HCT116 (cell line): ENCODE measurements at regions not wholly inside any gene's neighbourhood (a gene's known extent, or its start where the extent isn't known, plus 50 kb on each side); places are given as distances from the start of the nearest gene placed in this dataset.

Experiments
- ATAC-seq: fragments of 200-7000 bp; cut with Tn5 transposase; 2 replicates; pipeline ENCODE4 v1.9.1; 2020; ENCODE audit warnings: mild to moderate bottlenecking, moderate library complexity
- BruUV-seq: library from RNA; stranded (reverse); fragments of 400-500 nt; replicated peaks from 2 replicates; lab custom pipeline; 2021; lab: Mats Ljungman, UMichigan
- CTCF ChIA-PET: fragments of 300-600 bp; sonication (Branson Sonifier 250); formaldehyde crosslinking; loops from one replicate; lab custom pipeline; 2021; ENCODE audit warnings: antibody characterized with exemption; lab: Charles Lee
- POLR2A ChIA-PET: fragments of 300-600, 350-600 bp; sonication (Branson Sonifier 250); formaldehyde crosslinking; loops from one replicate; lab custom pipeline; 2021; ENCODE audit warnings: antibody characterized with exemption; lab: Charles Lee
- RAD21 ChIA-PET, 2 experiments: fragments of 300-600 bp; sonication (Branson Sonifier 250); formaldehyde crosslinking; loops; one replicate each; lab custom pipeline; 2023; ENCODE audit warnings: low total read pairs in 2 of 2; ENCODE audit not compliant: uncharacterized antibody in 2 of 2, unreplicated experiment in 2 of 2, low non-redundant PET in 1 of 2; lab: Charles Lee
- DNase-seq: peaks from one replicate; pipeline ENCODE4 v3.0.0-alpha.2; 2010; ENCODE audit warnings: low read depth, low spot score
- H2AFZ ChIP-seq: fragments of 200-600 bp; shearing (Covaris generic), sonication (generic); 2 replicates; pipeline ENCODE4 v1.6.1; 2017; ENCODE audit warnings: low read depth, mixed run types, mixed read lengths, antibody characterized with exemption, low read length; ENCODE audit not compliant: poor library complexity, severe bottlenecking
- H3K27ac ChIP-seq: 2 replicates; pipeline ENCODE4 v1.5.1; 2012; ENCODE audit warnings: low read depth, low read length
- H3K27me3 ChIP-seq: fragments of 200-600 bp; sonication (generic); 2 replicates; pipeline ENCODE4 v1.6.1; 2016; ENCODE audit warnings: mixed run types, low read length, mixed read lengths; ENCODE audit not compliant: insufficient read depth
- H3K36me3 ChIP-seq, 2 experiments: fragments of 200-500 bp in 1 of 2; fragments of 200-600 bp in 1 of 2; sonication (Bioruptor generic) in 1 of 2; sonication (generic) in 1 of 2; 2 replicates each; pipeline versions ENCODE4 v1.5.1 to v1.6.1; 2014 to 2016; ENCODE audit warnings: low read length in 2 of 2, inconsistent platforms in 1 of 2, mixed read lengths in 1 of 2, mixed run types in 1 of 2; ENCODE audit not compliant: insufficient read depth in 2 of 2, control insufficient read depth in 1 of 2
- H3K4me1 ChIP-seq, 2 experiments: fragments of 200-600 bp in 1 of 2; sonication (generic) in 1 of 2; 2 replicates each; pipeline versions ENCODE4 v1.5.1 to v1.6.1; 2012 to 2017; ENCODE audit warnings: low read length in 2 of 2, inconsistent platforms in 1 of 2, mild to moderate bottlenecking in 1 of 2, mixed read lengths in 1 of 2, mixed run types in 1 of 2, moderate library complexity in 1 of 2; ENCODE audit not compliant: insufficient read depth in 2 of 2, control insufficient read depth in 1 of 2
- H3K4me2 ChIP-seq: fragments of 200-600 bp; sonication (generic); 2 replicates; pipeline ENCODE4 v1.6.1; 2017; ENCODE audit warnings: mixed run types, low read length, mixed read lengths
- H3K4me3 ChIP-seq, 2 experiments: fragments of 200-600 bp in 1 of 2; sonication (generic) in 1 of 2; replicated peaks in 1 of 2; 2 replicates each; pipeline ENCODE4 v1.5.1; 2011 to 2016; ENCODE audit warnings: low read length in 2 of 2, control low read depth in 1 of 2, low read depth in 1 of 2, mild to moderate bottlenecking in 1 of 2, mixed read lengths in 1 of 2, mixed run types in 1 of 2
- H3K79me2 ChIP-seq: fragments of 200-600 bp; sonication (generic); 2 replicates; pipeline ENCODE4 v1.6.1; 2017; ENCODE audit warnings: mild to moderate bottlenecking, mixed run types, low read length, moderate library complexity, mixed read lengths; ENCODE audit not compliant: insufficient read depth
- H3K9ac ChIP-seq: fragments of 200-600 bp; sonication (generic); 2 replicates; pipeline ENCODE4 v1.6.1; 2016; ENCODE audit warnings: low read length, mixed read lengths
- H3K9me2 ChIP-seq: fragments of 200-600 bp; sonication (generic), shearing (Covaris generic); 2 replicates; pipeline ENCODE4 v1.6.1; 2017; ENCODE audit warnings: mixed run types, mild to moderate bottlenecking, moderate library complexity; ENCODE audit not compliant: insufficient read depth
- H3K9me3 ChIP-seq, 2 experiments: fragments of 200-500 bp in 1 of 2; fragments of 200-600 bp in 1 of 2; sonication (Bioruptor generic) in 1 of 2; sonication (generic) in 1 of 2; 2 replicates each; pipeline ENCODE4 v1.6.1; 2014 to 2017; ENCODE audit warnings: low read length in 2 of 2, mixed read lengths in 2 of 2, inconsistent platforms in 1 of 2, low read depth in 1 of 2, mild to moderate bottlenecking in 1 of 2, mixed run types in 1 of 2, moderate library complexity in 1 of 2; ENCODE audit not compliant: control insufficient read depth in 1 of 2, insufficient read depth in 1 of 2
- H4K20me1 ChIP-seq: fragments of 200-600 bp; sonication (generic), shearing (Covaris generic); 2 replicates; pipeline ENCODE4 v1.6.1; 2017; ENCODE audit warnings: mixed run types, mild to moderate bottlenecking, moderate library complexity; ENCODE audit not compliant: insufficient read depth
- CEBPB ChIP-seq: IDR thresholded peaks from 2 replicates; pipeline ENCODE4 v1.6.1; 2012; ENCODE audit warnings: low read depth
- ELF1 ChIP-seq: IDR thresholded peaks from 2 replicates; pipeline ENCODE4 v1.6.1; 2012; ENCODE audit warnings: low read depth, borderline replicate concordance
- FOSL1 ChIP-seq: IDR thresholded peaks from 2 replicates; pipeline ENCODE4 v1.6.1; 2012; ENCODE audit warnings: low read depth
- RAD21 ChIP-seq: IDR thresholded peaks from 2 replicates; pipeline ENCODE4 v1.6.1; 2012; ENCODE audit warnings: low read depth, mild to moderate bottlenecking
- SP1 ChIP-seq: IDR thresholded peaks from 2 replicates; pipeline ENCODE4 v1.6.1; 2012; ENCODE audit warnings: low read depth
- ZFX ChIP-seq: fragments of 450-650 bp; IDR thresholded peaks from 2 replicates; pipeline ENCODE4 v1.6.1; 2017
- ZNF274 ChIP-seq: fragments of 200-500 bp; sonication (Bioruptor generic); IDR thresholded peaks from 2 replicates; pipeline ENCODE4 v1.6.1; 2014; ENCODE audit warnings: mild to moderate bottlenecking, low read depth, low read length, inconsistent platforms
- intact Hi-C: fragments of 100-400 bp; cut with micrococcal nuclease; formaldehyde crosslinking; loops from 2 replicates; pipeline ENCODE4 v1.10.0; 2022
- TF ChIP-seq, protein P1 (sequence below), 3 experiments: fragments of 200-600 bp in 1 of 3; sonication (generic) in 1 of 3; IDR thresholded peaks in 2 of 3; conservative IDR thresholded peaks in 1 of 3; 2 replicates each; pipeline ENCODE4 v1.5.1; 2012 to 2017; ENCODE audit warnings: low read depth in 2 of 3, low read length in 2 of 3, antibody characterized with exemption in 1 of 3, borderline replicate concordance in 1 of 3, control low read depth in 1 of 3, mild to moderate bottlenecking in 1 of 3, mixed read lengths in 1 of 3, mixed run types in 1 of 3, moderate library complexity in 1 of 3; ENCODE audit not compliant: insufficient read depth in 1 of 3
- TF ChIP-seq, protein P2 (sequence below): IDR thresholded peaks from 2 replicates; pipeline ENCODE4 v1.6.1; 2012; ENCODE audit warnings: low read depth
- TF ChIP-seq, protein P3 (sequence below): IDR thresholded peaks from 2 replicates; pipeline ENCODE4 v1.6.1; 2012
- TF ChIP-seq, protein P4 (sequence below): IDR thresholded peaks from 2 replicates; pipeline ENCODE4 v1.6.1; 2011; ENCODE audit warnings: mild to moderate bottlenecking, low read length, moderate library complexity; ENCODE audit not compliant: insufficient replicate concordance; ENCODE audit errors: extremely low read depth

DNA sequence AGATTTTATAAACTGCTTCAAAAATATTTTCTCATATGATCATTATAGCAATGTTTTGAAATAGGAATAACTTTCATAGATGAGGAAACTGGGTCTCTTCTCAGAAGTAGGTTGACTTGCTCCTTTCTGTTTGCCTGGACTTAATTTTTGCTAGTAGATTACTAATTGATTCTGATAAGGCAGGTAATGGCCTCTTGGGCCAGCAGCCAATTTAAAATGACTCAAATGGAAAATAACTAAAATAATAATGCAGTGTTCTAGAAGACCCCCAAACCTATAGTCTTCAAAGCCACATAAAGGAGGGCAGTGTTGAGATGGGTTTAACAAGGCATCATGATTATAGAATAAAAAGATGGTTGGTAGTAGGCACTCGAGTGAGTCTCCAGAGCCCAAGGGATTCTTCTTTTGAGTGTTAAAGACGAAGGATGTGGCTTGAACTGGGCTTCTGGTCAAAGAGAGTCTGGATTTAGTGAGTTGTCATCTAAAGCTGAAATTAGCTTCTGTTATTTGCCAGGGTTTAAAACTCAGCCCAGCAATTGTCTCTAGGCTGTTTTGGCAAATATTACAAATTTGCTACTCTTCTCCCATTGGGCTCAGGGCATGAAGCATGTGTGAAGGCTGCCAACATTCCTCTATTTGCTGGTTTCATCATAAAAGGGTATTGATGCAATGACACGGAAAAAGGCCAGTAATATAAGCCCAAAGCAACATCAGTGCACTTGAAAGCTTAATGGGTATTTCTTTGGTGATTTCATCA lies 297.1 kb upstream of the MEIS2 start:
- H3K4me1 ChIP-seq = no peaks in the 10 kb centered on the region
- H2AFZ ChIP-seq = no peak overlapping the region
- ATAC-seq = no peak
- BruUV-seq = no TSS peak
- no peaks in the 10 kb centered on the region for H3K79me2 ChIP-seq
- POLR2A ChIA-PET = no interaction called here
- RAD21 ChIA-PET = no interaction called here
- no peak overlapping the region for H3K4me2 ChIP-seq
- H3K9me2 ChIP-seq = no peaks in the 10 kb centered on the region
- H3K9me3 ChIP-seq = no peaks in the 10 kb centered on the region
- H3K9ac ChIP-seq = no peak overlapping the region
- CTCF ChIA-PET = no interaction called here
- H3K4me3 ChIP-seq = no peak overlapping the region
- intact Hi-C loops = no loop called here
- H3K36me3 ChIP-seq = no peaks in the 10 kb centered on the region
- peaks cover 5% of the 10 kb centered on the region; the same call in 1 of the 2 replicates for H3K27me3 ChIP-seq
- no peak for TF ChIP-seq RAD21
- no peak for TF ChIP-seq ZNF274
- TF ChIP-seq, protein P1, sequence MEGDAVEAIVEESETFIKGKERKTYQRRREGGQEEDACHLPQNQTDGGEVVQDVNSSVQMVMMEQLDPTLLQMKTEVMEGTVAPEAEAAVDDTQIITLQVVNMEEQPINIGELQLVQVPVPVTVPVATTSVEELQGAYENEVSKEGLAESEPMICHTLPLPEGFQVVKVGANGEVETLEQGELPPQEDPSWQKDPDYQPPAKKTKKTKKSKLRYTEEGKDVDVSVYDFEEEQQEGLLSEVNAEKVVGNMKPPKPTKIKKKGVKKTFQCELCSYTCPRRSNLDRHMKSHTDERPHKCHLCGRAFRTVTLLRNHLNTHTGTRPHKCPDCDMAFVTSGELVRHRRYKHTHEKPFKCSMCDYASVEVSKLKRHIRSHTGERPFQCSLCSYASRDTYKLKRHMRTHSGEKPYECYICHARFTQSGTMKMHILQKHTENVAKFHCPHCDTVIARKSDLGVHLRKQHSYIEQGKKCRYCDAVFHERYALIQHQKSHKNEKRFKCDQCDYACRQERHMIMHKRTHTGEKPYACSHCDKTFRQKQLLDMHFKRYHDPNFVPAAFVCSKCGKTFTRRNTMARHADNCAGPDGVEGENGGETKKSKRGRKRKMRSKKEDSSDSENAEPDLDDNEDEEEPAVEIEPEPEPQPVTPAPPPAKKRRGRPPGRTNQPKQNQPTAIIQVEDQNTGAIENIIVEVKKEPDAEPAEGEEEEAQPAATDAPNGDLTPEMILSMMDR (IDR thresholded peaks at IDR 0.05 in 2 of 3, conservative IDR thresholded peaks at IDR 0.05 in 1 of 3; ENCODE audit: borderline replicate concordance in 1 of 3, insufficient read depth in 1 of 3, low read depth in 2 of 3, low read length in 2 of 3) = no peak
- TF ChIP-seq, protein P2, sequence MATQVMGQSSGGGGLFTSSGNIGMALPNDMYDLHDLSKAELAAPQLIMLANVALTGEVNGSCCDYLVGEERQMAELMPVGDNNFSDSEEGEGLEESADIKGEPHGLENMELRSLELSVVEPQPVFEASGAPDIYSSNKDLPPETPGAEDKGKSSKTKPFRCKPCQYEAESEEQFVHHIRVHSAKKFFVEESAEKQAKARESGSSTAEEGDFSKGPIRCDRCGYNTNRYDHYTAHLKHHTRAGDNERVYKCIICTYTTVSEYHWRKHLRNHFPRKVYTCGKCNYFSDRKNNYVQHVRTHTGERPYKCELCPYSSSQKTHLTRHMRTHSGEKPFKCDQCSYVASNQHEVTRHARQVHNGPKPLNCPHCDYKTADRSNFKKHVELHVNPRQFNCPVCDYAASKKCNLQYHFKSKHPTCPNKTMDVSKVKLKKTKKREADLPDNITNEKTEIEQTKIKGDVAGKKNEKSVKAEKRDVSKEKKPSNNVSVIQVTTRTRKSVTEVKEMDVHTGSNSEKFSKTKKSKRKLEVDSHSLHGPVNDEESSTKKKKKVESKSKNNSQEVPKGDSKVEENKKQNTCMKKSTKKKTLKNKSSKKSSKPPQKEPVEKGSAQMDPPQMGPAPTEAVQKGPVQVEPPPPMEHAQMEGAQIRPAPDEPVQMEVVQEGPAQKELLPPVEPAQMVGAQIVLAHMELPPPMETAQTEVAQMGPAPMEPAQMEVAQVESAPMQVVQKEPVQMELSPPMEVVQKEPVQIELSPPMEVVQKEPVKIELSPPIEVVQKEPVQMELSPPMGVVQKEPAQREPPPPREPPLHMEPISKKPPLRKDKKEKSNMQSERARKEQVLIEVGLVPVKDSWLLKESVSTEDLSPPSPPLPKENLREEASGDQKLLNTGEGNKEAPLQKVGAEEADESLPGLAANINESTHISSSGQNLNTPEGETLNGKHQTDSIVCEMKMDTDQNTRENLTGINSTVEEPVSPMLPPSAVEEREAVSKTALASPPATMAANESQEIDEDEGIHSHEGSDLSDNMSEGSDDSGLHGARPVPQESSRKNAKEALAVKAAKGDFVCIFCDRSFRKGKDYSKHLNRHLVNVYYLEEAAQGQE = no peak
- TF ChIP-seq, protein P3, sequence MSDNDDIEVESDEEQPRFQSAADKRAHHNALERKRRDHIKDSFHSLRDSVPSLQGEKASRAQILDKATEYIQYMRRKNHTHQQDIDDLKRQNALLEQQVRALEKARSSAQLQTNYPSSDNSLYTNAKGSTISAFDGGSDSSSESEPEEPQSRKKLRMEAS = no peak
- no peak for TF ChIP-seq FOSL1
- TF ChIP-seq CEBPB = no peak
- no peak for TF ChIP-seq SP1
- TF ChIP-seq, protein P4, sequence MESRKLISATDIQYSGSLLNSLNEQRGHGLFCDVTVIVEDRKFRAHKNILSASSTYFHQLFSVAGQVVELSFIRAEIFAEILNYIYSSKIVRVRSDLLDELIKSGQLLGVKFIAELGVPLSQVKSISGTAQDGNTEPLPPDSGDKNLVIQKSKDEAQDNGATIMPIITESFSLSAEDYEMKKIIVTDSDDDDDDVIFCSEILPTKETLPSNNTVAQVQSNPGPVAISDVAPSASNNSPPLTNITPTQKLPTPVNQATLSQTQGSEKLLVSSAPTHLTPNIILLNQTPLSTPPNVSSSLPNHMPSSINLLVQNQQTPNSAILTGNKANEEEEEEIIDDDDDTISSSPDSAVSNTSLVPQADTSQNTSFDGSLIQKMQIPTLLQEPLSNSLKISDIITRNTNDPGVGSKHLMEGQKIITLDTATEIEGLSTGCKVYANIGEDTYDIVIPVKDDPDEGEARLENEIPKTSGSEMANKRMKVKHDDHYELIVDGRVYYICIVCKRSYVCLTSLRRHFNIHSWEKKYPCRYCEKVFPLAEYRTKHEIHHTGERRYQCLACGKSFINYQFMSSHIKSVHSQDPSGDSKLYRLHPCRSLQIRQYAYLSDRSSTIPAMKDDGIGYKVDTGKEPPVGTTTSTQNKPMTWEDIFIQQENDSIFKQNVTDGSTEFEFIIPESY = no peak
- no peak for TF ChIP-seq ZFX
- no peak for TF ChIP-seq ELF1
- H3K27ac ChIP-seq = no peak overlapping the region
- H4K20me1 ChIP-seq = no peaks in the 10 kb centered on the region
- DNase-seq = no peak
